Fibroblast of peridontal ligament (primary cell): ENCODE measurements at regions not wholly inside any gene's neighbourhood (a gene's known extent, or its start where the extent isn't known, plus 50 kb on each side); places are given as distances from the start of the nearest gene placed in this dataset.

ENCODE experiments used
- DNase-seq: peaks from one replicate; pipeline ENCODE4 v3.0.0-alpha.2; 2010; ENCODE audit errors: extremely low read depth

DNA sequence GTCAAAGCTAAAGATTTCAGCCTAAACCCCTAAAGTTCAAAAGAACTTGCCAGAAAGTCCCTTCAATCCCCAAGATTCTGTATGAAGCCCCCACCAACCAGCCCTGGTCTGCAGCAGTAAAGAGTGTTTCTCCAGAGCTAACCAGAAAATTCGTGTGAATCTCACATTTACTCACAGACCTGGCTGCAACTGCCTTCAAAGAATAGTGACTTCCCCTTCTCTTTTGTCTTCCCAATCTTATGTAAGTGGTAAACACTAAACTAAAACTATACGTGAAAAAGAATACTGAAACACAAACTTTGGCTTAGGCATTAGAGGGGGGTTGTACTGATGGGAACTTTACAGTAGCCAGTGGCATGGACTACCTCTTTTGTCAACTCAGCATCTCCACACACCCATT lies 50.6 kb upstream of the SETBP1 start:
- no peak for DNase-seq
